GM23338 (cell line): ENCODE measurements at regions not wholly inside any gene's neighbourhood (a gene's known extent, or its start where the extent isn't known, plus 50 kb on each side); places are given as distances from the start of the nearest gene placed in this dataset.

Experiments
- CREB1 ChIP-seq: fragments of 250-450 bp; sonication (Bioruptor Pico); IDR thresholded peaks from 2 replicates; pipeline ENCODE4 v1.5.0; 2020; ENCODE audit warnings: low read depth, mild to moderate bottlenecking, moderate library complexity
- CTCF ChIP-seq, 2 experiments: fragments of 200-600 bp in 1 of 2; sonication (generic) in 1 of 2; conservative IDR thresholded peaks; 2 replicates each; pipeline versions ENCODE4 v1.5.1 to v1.6.1; 2016 to 2017; ENCODE audit warnings: antibody characterized with exemption in 2 of 2, low read depth in 2 of 2, mild to moderate bottlenecking in 2 of 2, moderate library complexity in 1 of 2
- ETS1 ChIP-seq: IDR thresholded peaks from 2 replicates; pipeline ENCODE4 v1.6.1; 2016; ENCODE audit warnings: antibody characterized with exemption
- EZH2 ChIP-seq: fragments of 200-600 bp; sonication (generic); IDR thresholded peaks from one replicate; pipeline ENCODE4 v1.8.0; 2017; ENCODE audit warnings: antibody characterized with exemption, mild to moderate bottlenecking, low read depth; ENCODE audit not compliant: unreplicated experiment
- EZH2phosphoT487 ChIP-seq: fragments of 200-600 bp; sonication (generic); IDR thresholded peaks from one replicate; pipeline ENCODE4 v1.8.1; 2018; ENCODE audit warnings: antibody characterized with exemption; ENCODE audit not compliant: unreplicated experiment
- JUNB ChIP-seq: IDR thresholded peaks from one replicate; pipeline ENCODE4 v1.6.1; 2016; ENCODE audit warnings: antibody characterized with exemption; ENCODE audit not compliant: unreplicated experiment
- POLR2AphosphoS5 ChIP-seq: IDR thresholded peaks from 2 replicates; pipeline ENCODE4 v1.6.1; 2016; ENCODE audit warnings: antibody characterized with exemption, low read depth
- REST ChIP-seq: IDR thresholded peaks from one replicate; pipeline ENCODE4 v1.6.1; 2018; ENCODE audit warnings: antibody characterized with exemption; ENCODE audit not compliant: unreplicated experiment
- STAT1 ChIP-seq: IDR thresholded peaks from one replicate; pipeline ENCODE4 v1.6.1; 2016; ENCODE audit warnings: antibody characterized with exemption; ENCODE audit not compliant: unreplicated experiment

- no peak for TF ChIP-seq JUNB
- no peak for TF ChIP-seq CTCF (conservative IDR thresholded peaks at IDR 0.05; ENCODE audit: low read depth in 2 of 2)
- TF ChIP-seq POLR2AphosphoS5: no peak
- no peak for TF ChIP-seq EZH2
- no peak for TF ChIP-seq REST
- no peak for TF ChIP-seq EZH2phosphoT487
- TF ChIP-seq ETS1: no peak
- no peak for TF ChIP-seq STAT1
- TF ChIP-seq CREB1: no peak
Measured at GRCh38 chr12:24441458-24441857, 492.0 kb upstream of the SOX5 start.
